ENCODE measurements at regions not wholly inside any gene's neighbourhood (a gene's known extent, or its start where the extent isn't known, plus 50 kb on each side); places are given as distances from the start of the nearest gene placed in this dataset.

GRCh38 chr18:46184727-46185126, 80.5 kb downstream of the HAUS1 start:
- TF ChIP-seq EZH2 (IDR thresholded peaks at IDR 0.05; ENCODE audit: insufficient read depth, poor library complexity, severe bottlenecking) (no peak), EZH2phosphoT487 (IDR thresholded peaks at IDR 0.05; ENCODE audit: insufficient read depth, low read depth) (no peak)
